Colonic mucosa (tissue), 4 donors: ENCODE measurements at regions not wholly inside any gene's neighbourhood (a gene's known extent, or its start where the extent isn't known, plus 50 kb on each side); places are given as distances from the start of the nearest gene placed in this dataset.
"Not testable (repeated sequence)": the region's sequence is repeated elsewhere in the genome, so short reads cannot be mapped to it uniquely, and the experiment has no call there.

Source experiments
- DNase-seq: peaks from one replicate; pipeline ENCODE4 v3.0.0-alpha.2; 2020
- H3K27ac ChIP-seq: fragments of 200-600 bp; one replicate; pipeline ENCODE4 v1.8.0; 2021
- H3K27me3 ChIP-seq: fragments of 200-600 bp; one replicate; pipeline ENCODE4 v1.8.0; 2021
- H3K36me3 ChIP-seq: fragments of 200-600 bp; one replicate; pipeline ENCODE4 v1.8.0; 2021
- H3K4me1 ChIP-seq: fragments of 200-600 bp; one replicate; pipeline ENCODE4 v1.8.0; 2021; ENCODE audit warnings: mild to moderate bottlenecking
- H3K4me3 ChIP-seq: fragments of 200-600 bp; one replicate; pipeline ENCODE4 v1.8.0; 2021
- H3K9ac ChIP-seq, 2 donors: one replicate each; pipeline ENCODE4 v1.7.0; 2013; ENCODE audit warnings: control low read depth in 2 of 2, low read depth in 2 of 2, low read length in 2 of 2
- H3K9me3 ChIP-seq: fragments of 200-600 bp; one replicate; pipeline ENCODE4 v1.8.0; 2021
- intact Hi-C: fragments of 100-400 bp; cut with DNase I; formaldehyde crosslinking; loops from one replicate; pipeline ENCODE4 v1.14.1; 2022
- TF ChIP-seq, protein P1 (sequence below): fragments of 200-600 bp; IDR thresholded peaks from one replicate; pipeline ENCODE4 v1.8.0; 2022; ENCODE audit warnings: antibody characterized with exemption, mild to moderate bottlenecking
- donor health status: healthy.
- donor health status: DM: no; HTN: no; CAD: no.
- donor health status: DM: no; HTN: no; CAD: no.

DNA sequence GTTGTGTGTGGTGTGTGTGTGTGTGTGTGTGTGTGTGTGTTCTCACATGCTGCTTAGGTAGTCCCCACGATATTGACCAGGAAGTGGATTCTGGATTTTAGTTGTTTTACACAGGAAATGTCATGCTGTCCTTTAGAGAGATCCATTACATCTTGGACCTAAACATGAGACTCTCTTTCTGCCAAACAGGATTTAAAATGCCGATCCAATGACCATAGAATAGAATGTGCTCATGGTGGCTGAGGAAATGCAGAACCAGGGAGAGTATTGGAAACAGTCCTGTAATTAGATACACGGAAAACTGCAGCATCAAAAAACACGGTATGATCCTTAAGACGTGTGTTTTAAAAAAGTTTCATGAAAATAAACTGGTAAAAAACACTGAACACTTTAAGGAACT is 347.8 kb upstream of the FRG1 start:
- TF ChIP-seq, protein P1, sequence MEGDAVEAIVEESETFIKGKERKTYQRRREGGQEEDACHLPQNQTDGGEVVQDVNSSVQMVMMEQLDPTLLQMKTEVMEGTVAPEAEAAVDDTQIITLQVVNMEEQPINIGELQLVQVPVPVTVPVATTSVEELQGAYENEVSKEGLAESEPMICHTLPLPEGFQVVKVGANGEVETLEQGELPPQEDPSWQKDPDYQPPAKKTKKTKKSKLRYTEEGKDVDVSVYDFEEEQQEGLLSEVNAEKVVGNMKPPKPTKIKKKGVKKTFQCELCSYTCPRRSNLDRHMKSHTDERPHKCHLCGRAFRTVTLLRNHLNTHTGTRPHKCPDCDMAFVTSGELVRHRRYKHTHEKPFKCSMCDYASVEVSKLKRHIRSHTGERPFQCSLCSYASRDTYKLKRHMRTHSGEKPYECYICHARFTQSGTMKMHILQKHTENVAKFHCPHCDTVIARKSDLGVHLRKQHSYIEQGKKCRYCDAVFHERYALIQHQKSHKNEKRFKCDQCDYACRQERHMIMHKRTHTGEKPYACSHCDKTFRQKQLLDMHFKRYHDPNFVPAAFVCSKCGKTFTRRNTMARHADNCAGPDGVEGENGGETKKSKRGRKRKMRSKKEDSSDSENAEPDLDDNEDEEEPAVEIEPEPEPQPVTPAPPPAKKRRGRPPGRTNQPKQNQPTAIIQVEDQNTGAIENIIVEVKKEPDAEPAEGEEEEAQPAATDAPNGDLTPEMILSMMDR, result no peak
- Histone ChIP-seq H3K36me3 (no peaks in the 10 kb centered on the region), H3K4me1 (no peaks in the 10 kb centered on the region), H3K9ac (no peak overlapping the region), H3K4me3 (no peak overlapping the region), H3K27ac (no peak overlapping the region), H3K27me3 (no peaks in the 10 kb centered on the region), H3K9me3 (no peaks in the 10 kb centered on the region)
- DNase-seq, result no peak
- intact Hi-C loops, result no loop called here

DNA sequence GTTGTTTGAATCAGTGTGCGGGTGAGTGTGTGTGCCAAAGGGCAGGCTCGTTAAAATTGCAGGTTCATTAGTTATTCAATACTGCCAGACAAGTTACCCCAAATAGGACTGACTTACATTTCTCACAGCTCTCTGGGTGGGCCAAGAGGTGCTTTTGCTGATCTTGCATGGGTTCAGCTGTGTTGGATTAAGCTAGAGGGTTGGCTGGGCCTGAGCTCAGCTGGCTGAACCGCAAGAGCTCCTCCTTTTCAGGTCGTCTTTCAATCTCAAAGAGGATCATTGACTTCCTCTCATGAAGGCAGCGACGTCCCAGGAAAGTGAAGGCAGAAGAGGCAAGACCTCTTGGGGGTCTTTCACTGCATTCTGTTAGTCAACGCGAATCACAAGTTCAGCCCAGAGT is 343.3 kb upstream of the FRG1 start:
- intact Hi-C loops, result no loop called here
- DNase-seq, result no peak
- no peak overlapping the region for H3K27ac ChIP-seq
- no peak overlapping the region for H3K4me3 ChIP-seq
- no peaks in the 10 kb centered on the region for H3K27me3 ChIP-seq
- H3K9me3 ChIP-seq, result no peaks in the 10 kb centered on the region
- TF ChIP-seq, protein P1, result no peak
- H3K9ac ChIP-seq, result no peak overlapping the region
- no peaks in the 10 kb centered on the region for H3K36me3 ChIP-seq
- H3K4me1 ChIP-seq, result no peaks in the 10 kb centered on the region

DNA sequence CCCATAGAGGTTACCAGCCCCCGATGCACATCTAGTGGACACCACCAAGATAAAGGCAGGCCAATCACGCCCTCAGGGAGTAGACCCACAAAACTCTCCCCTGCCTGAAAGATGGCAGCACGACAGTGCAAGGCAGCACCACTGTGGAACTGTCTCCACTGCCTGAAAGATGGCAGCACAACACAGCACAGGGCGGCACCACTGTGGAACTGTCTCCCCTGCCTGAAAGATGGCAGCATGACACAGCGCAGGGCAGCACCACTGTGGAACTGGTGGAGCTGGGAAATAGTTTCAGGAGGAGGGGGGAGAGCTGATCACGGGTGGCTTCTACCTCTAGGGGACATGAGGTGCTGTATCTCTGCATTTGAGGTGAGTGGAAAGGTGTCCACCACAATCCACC is 340.4 kb upstream of the FRG1 start:
- Histone ChIP-seq H3K4me3 (no peak overlapping the region), H3K27me3 (no peaks in the 10 kb centered on the region), H3K9me3 (no peaks in the 10 kb centered on the region), H3K4me1 (no peaks in the 10 kb centered on the region), H3K9ac (no peak overlapping the region), H3K27ac (no peak overlapping the region), H3K36me3 (no peaks in the 10 kb centered on the region)
- TF ChIP-seq, protein P1, result no peak
- intact Hi-C loops, result no loop called here
- DNase-seq, result no peak

DNA sequence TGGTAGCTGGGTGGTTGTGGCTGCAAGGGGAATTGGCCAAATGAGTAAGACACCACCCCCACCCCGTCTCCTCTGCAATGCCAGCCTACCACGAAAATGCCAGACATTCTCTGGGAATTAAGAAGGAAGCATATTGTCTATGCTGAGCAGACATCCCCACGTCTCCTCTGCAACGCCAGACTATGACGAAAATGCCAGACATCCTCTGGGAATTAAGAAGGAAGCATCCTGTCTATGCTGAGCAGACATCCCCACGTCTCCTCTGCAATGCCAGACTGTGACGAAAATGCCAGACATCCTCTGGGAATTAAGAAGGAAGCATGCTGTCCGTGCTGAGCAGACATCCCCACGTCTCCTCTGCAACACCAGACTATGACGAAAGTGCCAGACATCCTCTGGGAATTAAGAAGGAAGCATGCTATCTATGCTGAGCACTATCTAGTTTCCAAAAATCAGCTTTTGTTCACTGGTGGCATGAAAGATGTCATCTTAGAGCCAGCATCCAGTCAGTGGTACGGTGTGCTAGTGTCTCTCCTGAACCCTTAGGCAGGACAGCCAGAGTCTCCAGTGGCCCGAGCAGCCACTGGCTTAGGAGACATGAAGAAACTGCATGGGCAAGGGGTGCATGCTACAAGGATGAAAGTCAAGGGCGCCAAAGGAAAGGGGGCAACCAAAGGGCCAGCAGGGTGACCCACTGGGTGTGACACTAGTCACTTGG is 339.8 kb upstream of the FRG1 start:
- Histone ChIP-seq H3K36me3 (no peaks in the 10 kb centered on the region), H3K9ac (no peak overlapping the region), H3K4me1 (no peaks in the 10 kb centered on the region), H3K27me3 (no peaks in the 10 kb centered on the region), H3K4me3 (no peak overlapping the region), H3K9me3 (no peaks in the 10 kb centered on the region), H3K27ac (no peak overlapping the region)
- TF ChIP-seq, protein P1, result no peak
- intact Hi-C loops, result no loop called here
- no peak for DNase-seq

DNA sequence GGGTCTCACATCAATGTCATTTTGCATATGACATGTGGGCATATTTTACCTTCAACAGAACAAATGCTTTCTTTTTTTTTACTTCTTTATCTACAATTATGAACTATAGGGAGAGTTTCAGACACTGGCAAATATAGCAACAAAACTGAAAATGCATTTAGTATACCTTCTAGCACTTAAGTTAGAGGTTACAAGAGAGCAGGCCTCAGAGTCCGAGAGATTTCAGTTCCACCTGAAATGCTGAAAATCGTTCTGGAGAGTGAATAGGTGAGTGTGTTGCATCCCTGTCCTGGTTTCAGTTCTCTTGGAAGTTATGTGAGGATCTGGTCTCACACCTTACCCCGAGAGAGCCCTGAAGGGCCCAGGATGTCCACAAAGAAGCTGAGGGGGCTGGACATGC is 337.8 kb upstream of the FRG1 start:
- DNase-seq, intact Hi-C loops, H3K4me3 ChIP-seq, H3K27me3 ChIP-seq, H3K4me1 ChIP-seq, H3K27ac ChIP-seq, H3K9ac ChIP-seq, H3K36me3 ChIP-seq, H3K9me3 ChIP-seq: not testable (repeated sequence)

DNA sequence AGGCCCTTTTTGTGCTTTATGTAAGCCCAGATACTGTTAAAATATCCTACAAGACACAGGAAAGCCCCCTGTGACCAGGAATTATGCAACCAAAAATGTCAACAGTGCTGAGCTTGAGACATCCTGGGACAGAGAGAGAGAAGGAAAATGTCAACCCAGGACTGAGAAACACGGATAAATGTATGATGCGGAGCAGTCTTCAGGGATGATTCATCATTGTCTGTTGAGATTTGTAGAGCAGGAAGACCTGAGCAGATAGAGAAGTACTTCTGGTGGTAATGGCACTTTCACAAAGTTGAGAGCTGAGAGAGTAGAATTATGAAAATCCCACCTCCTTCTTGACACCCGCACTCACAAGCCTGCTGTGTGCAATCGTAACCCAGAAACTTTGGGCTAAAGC is 330.1 kb upstream of the FRG1 start:
- intact Hi-C loops, H3K9me3 ChIP-seq, H3K27me3 ChIP-seq: not testable (repeated sequence)

More for the DNA sequence above, 330.1 kb upstream of the FRG1 start:
- H3K36me3 ChIP-seq, H3K27ac ChIP-seq, H3K9ac ChIP-seq, H3K4me3 ChIP-seq, DNase-seq, H3K4me1 ChIP-seq: not testable (repeated sequence)
